ENCODE measurements at regions not wholly inside any gene's neighbourhood (a gene's known extent, or its start where the extent isn't known, plus 50 kb on each side); places are given as distances from the start of the nearest gene placed in this dataset.
A peak's percentile ranks its signal among the peaks of the same experiment; 100 is the strongest.

- DNase-seq (ENCODE audit: low read depth in 4 of 4, low spot score in 2 of 4): no peak
Observed at GRCh38 chr4:159003420-159004253, 99.2 kb upstream of the RAPGEF2 start.

- DNase-seq (ENCODE audit: low read depth in 4 of 4, low spot score in 2 of 4): no peak
Observed at GRCh38 chr4:159006202-159006601, 96.7 kb upstream of the RAPGEF2 start.

GRCh38 chr4:159008671-159009070 is 94.2 kb upstream of the RAPGEF2 start:
- DNase-seq (ENCODE audit: low read depth in 4 of 4, low spot score in 2 of 4): no peak

- no peak for DNase-seq (ENCODE audit: low read depth in 4 of 4, low spot score in 2 of 4)
Observed at GRCh38 chr4:159009521-159009920, 93.4 kb upstream of the RAPGEF2 start.

GRCh38 chr4:159010100-159010499 is 92.8 kb upstream of the RAPGEF2 start:
- DNase-seq (ENCODE audit: low read depth in 4 of 4, low spot score in 2 of 4): no peak

- no peak for DNase-seq (ENCODE audit: low read depth in 4 of 4, low spot score in 2 of 4)
Observed at GRCh38 chr4:159010563-159011260, 92.2 kb upstream of the RAPGEF2 start.

- no peak for DNase-seq (ENCODE audit: low read depth in 4 of 4, low spot score in 2 of 4)
Observed at GRCh38 chr4:159012381-159012780, 90.5 kb upstream of the RAPGEF2 start.

GRCh38 chr4:159013692-159014091 is 89.2 kb upstream of the RAPGEF2 start:
- no peak for DNase-seq (ENCODE audit: low read depth in 4 of 4, low spot score in 2 of 4)

- DNase-seq (ENCODE audit: low read depth in 4 of 4, low spot score in 2 of 4): no peak
Observed at GRCh38 chr4:159014859-159015258, 88.0 kb upstream of the RAPGEF2 start.

GRCh38 chr4:159015841-159016240 is 87.0 kb upstream of the RAPGEF2 start:
- no peak for DNase-seq (ENCODE audit: low read depth in 4 of 4, low spot score in 2 of 4)

GRCh38 chr4:159016593-159017024 is 86.3 kb upstream of the RAPGEF2 start:
- DNase-seq (ENCODE audit: low read depth in 4 of 4, low spot score in 2 of 4): peak in 3 of 4 donors; percentile 13 to 47 (median 32)

- no peak for DNase-seq (ENCODE audit: low read depth in 4 of 4, low spot score in 2 of 4)
Observed at GRCh38 chr4:159017323-159018026, 85.4 kb upstream of the RAPGEF2 start.

GRCh38 chr4:159018062-159018629 is 84.7 kb upstream of the RAPGEF2 start:
- DNase-seq (ENCODE audit: low read depth in 4 of 4, low spot score in 2 of 4): no peak

GRCh38 chr4:159019356-159019755 is 83.5 kb upstream of the RAPGEF2 start:
- no peak for DNase-seq (ENCODE audit: low read depth in 4 of 4, low spot score in 2 of 4)

GRCh38 chr4:159021597-159022385 is 81.1 kb upstream of the RAPGEF2 start:
- DNase-seq (ENCODE audit: low read depth in 4 of 4, low spot score in 2 of 4): no peak

GRCh38 chr4:159023741-159024140 is 79.1 kb upstream of the RAPGEF2 start:
- no peak for DNase-seq (ENCODE audit: low read depth in 4 of 4, low spot score in 2 of 4)

GRCh38 chr4:159024266-159024665 is 78.6 kb upstream of the RAPGEF2 start:
- DNase-seq (ENCODE audit: low read depth in 4 of 4, low spot score in 2 of 4): no peak

GRCh38 chr4:159024828-159025227 is 78.1 kb upstream of the RAPGEF2 start:
- DNase-seq (ENCODE audit: low read depth in 4 of 4, low spot score in 2 of 4): no peak

GRCh38 chr4:159026329-159026728 is 76.5 kb upstream of the RAPGEF2 start:
- no peak for DNase-seq (ENCODE audit: low read depth in 4 of 4, low spot score in 2 of 4)

GRCh38 chr4:159027535-159027934 is 75.3 kb upstream of the RAPGEF2 start:
- DNase-seq (ENCODE audit: low read depth in 4 of 4, low spot score in 2 of 4): no peak

All from left renal cortex interstitium (tissue), 4 donors.